Left hindlimb (tissue), 1 donor: ENCODE measurements at regions not wholly inside any gene's neighbourhood (a gene's known extent, or its start where the extent isn't known, plus 50 kb on each side); places are given as distances from the start of the nearest gene placed in this dataset.
A peak's percentile ranks its signal among the peaks of the same experiment; 100 is the strongest.
"Not testable (repeated sequence)": the region's sequence is repeated elsewhere in the genome, so short reads cannot be mapped to it uniquely, and the experiment has no call there.

Experiments
- DNase-seq: peaks from one replicate; pipeline ENCODE4 v3.0.0-alpha.2; 2018

DNA sequence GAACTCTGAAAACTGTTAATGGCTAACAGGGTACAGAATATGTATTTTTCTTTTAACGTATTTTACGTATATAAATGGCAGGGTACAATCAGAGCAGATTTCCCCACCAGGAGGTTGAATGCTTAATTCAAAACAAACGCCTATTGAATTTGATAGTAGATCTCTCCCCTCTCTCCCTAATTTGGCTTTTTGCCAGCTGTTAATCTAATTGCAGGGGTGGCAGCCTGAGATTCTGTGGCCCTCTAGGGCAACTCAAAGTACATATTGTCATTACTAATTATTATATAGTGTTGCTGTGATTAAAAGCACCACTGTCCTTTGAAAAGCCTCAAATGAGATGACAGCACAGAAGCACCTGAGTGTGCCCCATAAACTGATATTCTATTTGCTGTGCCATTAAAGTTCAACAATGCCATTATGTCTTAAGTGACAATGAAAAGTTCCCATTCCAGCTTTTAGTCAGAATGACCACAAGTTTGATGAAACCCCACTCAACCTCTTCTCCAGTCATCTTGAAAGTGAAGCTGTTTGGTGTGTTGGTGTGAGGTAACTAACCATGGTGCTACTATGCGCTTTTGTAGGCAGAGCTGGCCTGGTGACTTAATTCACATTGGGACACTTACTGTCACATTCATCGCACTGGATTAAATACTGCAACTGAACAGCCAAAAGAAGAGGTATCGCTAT, 351.4 kb downstream of the KCNRG start:
- DNase-seq = no peak

DNA sequence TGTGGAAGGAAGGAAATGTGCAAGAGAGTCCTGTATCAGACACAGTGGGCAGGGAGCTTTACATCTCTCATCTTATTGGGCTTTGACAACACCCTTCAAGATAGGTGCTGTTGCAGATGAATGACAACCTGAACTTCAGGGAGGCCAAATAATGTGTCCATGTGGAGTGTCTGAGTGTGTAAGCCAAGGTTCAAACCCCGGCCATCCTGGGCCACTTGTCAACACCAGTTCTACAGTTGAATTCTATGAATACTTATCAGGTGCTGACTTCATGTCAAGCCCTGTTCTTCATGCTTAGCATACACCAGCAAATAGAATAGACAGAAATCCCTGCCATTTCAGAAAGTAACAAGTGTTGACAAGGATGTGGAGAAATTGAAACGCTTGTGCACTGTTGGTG, 354.4 kb downstream of the KCNRG start:
- no peak for DNase-seq

DNA sequence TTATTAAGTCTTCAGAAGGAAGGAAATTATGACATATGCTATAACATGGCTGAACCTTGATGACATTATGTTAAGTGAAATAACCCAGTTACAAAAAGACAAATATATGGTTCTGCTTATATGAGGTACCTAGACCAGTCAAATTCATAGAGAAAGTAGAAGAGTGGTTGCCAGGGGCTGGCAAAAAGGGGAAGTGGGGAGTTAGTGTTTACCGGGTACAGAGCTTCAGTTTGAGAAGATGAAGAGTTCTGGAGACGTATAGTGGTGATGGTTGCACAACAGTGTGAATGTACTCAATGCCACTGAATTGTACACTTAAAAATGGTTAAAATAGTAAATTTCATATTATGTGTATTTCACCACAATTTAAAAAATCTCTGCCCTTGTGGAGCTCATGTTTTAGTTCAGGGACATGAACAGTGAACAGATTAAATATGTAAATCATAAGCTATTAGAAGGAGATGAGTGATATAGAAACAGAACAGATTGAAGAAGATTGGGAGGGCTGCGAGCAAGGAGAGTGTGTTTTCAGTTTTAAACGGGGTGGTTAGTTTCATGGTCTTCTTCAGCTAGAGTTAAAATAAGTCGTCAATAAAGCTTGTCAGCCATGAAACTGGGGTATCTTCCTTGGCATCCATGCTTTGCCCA, 355.2 kb downstream of the KCNRG start:
- no peak for DNase-seq

DNA sequence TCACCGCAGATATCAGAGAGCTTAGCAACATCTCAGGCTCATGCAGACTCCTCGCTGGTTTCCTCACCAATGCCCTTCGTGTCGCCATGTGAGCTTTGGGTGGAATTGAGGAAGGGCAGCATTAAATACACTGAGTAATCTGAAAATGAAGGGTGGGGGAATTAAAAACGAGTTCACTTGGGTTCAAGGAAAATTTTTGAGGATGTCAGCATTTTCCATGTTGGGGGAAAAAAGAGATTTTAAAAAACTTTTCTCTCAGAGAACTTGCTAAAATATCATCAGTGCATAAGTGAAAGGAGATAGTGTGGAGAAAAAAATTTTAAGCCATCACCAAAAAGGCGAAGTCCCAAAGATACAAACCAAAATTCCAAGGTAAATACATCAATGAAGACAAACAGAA, 359.3 kb downstream of the KCNRG start:
- no peak for DNase-seq

DNA sequence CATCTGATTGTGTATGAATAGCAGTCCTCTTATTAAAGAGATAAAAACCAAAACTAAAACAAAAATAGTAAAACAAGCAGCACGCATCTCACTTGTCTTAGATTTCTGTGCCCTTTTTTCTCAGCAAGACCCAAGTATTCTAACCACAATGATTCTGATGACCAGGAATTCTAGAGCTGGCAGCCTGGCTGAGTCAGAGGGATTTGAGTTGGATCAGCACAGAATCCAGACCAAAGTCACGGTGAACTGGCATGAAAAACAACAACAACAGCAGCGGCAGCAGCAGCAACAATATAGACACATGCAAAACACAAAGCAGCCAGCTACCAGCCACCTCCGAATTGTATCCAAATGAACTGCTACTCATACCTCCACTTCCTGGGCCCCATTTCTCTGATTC, 360.5 kb downstream of the KCNRG start:
- no peak for DNase-seq

DNA sequence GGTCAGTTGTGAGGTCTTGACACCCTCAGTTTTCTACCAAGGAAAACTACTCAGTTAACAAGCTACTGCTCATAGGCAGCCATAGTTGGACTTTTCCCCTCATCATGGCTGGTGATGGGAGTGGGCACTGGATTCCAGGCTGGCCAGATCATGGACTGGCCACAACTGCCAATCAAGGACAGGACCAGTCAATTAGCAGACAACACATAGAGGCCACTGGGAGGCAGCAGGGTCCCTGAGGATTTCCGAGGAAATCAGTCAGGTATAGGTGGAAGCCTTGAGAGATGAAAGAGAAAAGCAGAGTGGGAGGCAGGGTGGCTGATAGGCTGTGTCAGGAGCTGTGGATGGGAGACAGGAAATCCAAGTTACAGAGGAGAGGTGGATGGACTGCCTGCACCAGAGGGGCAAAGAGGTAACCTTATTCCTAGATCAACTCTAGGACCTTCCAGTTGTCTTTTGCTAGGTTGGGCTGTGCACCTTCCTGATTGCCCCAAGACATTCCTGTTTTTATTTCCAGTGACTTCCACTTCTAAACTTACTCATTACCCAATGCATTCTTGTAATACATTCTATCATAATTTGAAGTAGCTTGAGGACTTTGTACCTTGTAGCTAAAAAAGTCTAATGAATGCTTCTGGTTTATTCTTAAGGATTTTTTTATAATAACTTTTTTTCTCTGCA, 361.8 kb downstream of the KCNRG start:
- no peak for DNase-seq

DNA sequence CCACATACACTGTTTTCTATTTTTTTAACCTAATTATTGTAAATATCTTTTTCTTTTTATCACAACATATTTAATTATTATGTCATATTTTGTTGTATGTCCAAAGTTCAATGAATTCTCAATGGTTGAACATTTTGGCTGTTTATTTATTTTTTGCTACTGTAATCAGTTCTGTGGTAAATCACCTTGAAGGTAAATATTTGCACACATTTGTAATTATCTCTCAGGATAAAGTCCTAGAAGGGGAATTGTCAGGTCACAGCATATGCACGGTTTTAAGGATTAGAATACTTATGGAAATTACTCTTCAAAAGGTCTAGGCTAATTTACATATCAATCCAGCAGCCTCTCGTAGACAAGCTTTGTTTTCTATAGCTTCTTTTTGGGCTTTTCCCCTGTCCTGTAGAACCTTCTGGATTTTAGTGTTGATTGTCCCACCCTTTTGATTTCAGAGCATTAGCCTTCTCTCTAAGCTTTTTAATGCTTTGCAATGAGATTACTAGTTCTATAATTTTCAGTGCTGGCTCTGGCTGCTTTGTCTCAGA, 362.6 kb downstream of the KCNRG start:
- no peak for DNase-seq

DNA sequence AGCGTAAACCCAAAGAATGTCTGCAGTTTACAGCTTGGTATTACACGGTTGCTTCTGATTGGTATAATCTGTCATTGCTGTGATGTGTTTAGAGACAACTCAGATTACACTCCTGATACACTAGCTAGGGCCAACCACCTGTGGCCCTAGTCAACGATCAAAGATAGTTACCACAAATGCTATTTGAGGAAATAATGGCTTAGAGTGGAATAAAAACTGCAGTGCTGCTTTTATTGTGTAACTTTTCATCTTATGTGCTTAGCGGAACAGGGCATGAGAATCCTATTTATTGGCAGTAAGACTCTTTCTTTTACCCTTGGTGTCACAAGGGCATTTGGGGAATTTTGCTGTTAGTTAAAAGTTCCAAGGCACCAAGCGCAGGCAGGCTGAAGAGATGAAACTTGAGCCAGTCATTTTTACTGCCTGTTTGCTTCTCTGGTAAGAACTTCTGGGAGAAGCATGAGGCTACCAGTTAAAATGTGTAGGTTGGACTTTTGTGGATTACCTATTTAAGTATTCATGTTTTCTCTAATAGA, 363.3 kb downstream of the KCNRG start:
- DNase-seq = no peak

DNA sequence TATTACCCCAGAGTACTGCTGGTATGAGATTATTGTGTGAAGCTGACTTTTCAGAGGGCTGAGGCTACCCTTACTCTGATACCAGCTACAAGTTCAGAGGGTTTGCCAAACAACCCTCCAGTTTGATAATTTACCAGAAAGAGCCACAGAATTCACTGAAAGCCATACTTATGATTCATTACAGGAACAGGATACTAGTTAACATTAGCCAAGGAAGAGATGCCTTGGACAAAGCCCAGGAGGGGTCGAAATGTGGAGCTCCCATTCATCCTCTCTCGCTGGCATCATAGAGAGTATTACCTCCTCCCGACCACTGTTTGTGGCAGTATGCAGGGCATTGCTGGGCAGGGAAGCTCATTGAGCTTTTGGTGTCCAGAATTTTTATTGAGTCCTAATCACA, 364.3 kb downstream of the KCNRG start:
- DNase-seq = no peak

DNA sequence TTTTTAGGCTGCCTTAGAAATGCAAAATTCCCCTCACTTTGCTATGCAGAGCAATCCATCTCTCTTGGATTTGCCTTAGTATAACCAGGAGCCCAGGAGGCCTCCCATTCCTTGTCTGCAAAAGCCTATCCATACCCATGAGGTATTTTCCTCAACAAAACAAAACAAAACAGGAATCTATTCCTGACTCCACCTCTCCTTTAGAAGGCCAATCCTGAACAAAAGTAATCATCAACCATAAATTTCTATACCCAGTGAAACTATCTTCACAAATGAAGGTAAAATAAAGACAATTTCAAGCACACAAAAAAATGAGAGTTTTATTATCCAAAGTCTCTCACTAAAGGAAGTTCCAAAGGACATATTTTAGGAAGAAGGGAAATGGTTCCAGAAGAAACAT, 365.7 kb downstream of the KCNRG start:
- no peak for DNase-seq

DNA sequence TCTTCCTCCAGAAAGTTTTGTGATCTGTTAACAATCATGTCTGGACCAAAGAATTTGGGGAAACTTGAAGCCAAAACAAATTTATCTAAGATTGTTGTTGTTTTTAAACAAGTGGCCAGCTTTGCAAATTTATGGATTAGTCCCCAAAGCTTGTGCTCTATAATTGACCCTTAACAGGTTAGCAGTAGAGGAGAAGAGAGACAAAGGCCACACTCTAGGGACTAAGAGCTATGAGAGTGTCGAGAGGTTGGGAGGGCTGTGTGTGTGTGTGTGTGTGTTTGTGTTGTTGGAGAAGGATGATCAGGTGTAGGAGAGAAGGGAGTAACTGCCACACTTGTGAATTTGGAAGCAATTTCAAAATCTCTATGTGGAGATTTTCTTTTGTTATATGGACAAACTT, 367.3 kb downstream of the KCNRG start:
- DNase-seq = no peak

DNA sequence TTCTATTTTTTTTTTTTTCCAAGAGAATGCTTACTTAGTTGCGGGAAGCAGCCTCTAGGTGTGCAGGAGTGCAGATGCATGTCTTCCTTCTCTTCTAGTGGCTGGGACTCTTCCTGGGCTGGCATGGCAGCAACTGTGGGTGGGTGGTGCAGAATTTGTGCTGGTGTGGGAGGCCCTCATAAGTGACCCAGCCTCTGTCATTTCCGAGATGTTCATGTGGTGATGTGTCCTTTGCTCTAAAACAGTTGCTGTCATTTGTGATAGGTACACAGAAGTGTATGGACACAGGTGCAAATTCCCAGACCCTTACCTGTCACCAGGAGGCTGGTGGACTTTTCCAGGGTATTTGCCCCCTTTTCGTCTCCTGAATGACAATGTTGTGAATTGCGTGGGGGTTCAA, 367.7 kb downstream of the KCNRG start:
- DNase-seq = no peak

DNA sequence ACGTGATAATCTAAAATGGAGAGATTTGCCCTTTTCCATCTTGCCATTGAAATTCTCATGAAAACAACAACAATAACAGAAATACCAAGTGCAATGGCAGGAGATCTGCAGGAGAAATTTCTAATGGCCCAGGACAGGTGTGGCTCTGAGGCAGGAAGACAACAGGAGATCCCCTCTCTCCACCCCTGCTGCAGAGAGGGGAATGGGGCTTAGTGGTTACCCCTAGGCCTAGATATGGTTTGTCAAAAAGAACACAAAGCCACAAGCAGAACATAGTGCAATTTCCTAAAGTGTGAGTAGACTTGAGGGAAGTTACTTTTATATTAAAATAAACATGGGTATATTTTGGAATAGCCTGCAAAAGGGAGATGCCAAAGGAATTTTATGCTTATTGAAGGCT, 369.5 kb downstream of the KCNRG start:
- no peak for DNase-seq

DNA sequence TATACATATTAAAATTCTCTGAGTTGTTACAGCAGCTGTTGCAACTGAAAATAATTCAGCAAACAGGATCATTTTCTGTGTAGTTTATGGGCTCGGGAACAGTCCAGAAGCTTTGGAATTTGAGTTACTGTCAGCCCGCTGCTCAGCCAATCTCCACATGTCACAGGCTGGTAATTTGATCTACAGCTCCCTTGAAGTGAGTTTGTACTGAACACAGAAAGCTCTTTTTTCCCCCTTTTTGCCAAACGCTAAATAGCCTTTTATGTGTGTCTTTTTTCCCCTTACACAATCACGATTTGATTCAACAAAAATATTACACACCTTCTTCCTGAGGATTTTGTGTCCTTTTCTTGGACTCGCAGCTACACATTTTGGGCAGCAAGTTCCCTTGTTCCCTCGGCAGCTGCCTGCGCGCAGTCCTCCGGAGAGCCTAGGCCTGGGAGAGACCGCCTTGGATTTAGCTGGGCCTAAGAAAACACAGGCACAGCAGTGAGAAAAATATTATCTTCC, 371.4 kb downstream of the KCNRG start:
- DNase-seq = peak; percentile 74

DNA sequence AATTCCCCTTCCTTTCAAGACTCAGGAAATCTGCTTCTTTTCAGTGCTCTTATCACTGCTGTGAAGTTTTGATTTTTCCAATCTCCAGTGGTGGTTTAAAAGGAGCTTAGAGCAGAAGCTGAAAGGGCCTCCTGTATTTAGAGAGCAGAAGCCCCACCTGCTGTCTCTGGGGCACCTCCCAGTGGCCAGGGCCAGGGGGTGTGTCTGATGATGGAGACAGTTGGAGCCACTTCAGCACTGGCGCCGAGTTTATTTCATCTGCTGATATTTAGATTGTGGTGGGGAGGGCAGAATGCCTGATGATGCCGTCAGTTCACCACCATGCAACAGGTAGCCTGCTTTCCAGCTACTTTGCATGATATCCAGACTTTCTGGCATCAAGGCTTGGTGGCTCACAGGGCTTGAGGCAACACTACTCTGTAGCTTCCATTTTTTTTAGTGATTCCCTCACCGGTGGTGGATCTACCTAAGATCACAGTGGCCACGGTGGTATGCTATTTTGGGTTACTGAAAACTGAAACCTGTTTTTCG, 371.9 kb downstream of the KCNRG start:
- DNase-seq = peak; percentile 78

DNA sequence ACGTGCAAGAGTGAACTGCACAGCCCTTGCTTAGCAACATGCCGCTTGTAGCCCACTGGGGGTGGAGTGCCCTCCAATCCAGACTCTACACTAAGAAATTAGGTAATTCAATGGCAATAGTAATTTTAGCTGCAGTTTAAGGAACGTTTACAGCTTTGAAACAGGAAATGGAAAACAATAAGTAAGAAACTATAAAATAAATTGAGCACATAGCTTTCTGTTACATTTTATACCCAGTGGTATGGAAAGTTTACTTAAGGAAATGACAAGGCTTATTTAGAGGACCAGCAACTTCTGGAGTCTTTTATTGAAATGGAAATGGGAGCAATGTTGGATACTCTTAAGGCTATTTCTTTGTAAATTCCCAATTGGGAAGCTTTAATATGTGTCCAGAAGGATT, 373.2 kb downstream of the KCNRG start:
- no peak for DNase-seq

DNA sequence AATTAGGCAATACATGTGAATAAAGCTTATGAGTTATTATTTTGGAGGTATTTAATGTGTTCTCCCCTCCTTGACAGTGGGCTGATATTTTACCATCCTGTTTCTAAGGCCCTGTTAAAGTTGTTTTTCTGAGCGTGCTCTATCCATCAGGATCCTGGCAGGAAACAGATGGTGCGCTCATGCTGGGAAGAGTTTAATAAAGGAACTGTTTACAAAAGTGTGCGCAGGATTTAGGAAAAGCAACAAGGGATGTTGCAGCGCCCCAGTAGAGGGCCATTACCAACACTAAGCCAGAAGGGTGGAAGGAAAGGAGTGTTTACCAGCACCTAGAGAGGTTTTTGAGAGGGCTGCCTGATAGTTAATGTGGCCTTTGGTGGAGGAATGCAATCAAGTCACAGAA, 374.5 kb downstream of the KCNRG start:
- DNase-seq = no peak

DNA sequence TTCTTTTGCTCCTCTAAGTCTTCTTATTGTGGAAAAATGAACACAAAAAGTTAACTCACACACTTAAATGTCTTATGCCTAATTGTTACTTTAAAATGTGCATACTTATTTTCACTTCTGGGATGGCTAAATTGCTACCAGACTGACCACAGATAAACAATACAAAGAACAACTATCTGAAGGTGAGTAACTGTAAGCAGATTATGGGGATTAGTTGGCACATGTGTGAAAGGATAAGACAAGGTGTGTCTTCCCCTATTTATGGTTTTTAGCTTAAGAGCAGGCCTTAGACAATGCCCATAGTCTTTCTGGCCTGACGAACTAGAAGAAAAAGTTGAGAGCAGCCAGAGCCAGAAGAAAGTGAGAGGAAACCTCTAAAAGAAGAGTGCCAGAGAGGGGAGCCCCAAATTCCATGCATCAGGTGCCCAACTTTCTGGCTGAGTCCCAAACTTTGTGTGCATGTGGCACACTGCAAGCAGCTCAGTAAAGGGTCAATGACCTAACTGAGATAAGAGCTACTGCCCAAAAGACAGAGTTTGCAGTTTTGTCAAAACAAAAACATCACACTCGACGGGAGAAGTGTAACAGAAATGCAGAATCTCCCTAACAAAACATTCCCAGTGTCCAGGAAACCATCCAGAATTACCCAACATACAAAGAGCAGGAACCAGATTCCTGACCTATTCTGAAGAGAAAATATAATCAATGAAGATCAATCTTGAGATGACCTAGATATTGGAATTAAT, 375.4 kb downstream of the KCNRG start:
- DNase-seq = no peak

DNA sequence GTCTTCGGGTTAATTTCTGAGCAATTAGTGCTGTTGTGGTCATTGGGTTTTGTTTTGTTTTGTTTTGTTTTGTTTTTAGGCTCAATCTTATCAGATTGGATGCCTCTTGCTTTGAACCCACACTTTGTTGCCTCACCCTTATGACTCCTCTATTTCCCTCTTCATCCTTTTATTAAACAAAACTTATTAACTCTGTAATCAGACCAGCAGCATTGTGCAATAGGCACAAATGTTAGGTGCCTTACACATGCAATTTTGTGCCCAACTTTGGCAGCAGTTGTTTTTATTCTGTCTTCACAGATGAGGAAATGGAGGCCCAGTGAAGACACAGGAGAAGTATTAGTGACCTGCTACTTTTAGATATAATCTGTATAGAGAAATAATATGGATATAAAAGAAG, 377.7 kb downstream of the KCNRG start:
- DNase-seq = no peak

DNA sequence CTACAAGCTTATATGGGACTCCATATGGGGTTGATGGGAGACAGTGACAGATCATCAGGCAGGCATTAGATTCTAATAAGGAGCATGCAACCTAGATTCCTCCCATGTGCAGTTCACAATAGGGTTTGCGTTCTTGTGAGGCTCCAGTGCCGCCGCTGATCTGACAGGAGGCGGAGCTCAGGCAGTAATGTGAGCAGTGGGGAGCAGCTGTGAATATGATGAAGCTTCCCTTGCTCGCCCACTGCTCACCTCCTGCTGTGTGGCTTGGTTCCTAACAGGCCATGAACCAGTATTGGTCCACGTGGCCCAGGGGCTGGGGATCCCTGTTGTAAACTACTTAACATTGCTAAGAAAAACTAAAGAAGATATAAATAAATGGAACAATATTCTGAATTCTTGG, 378.4 kb downstream of the KCNRG start:
- no peak for DNase-seq

DNA sequence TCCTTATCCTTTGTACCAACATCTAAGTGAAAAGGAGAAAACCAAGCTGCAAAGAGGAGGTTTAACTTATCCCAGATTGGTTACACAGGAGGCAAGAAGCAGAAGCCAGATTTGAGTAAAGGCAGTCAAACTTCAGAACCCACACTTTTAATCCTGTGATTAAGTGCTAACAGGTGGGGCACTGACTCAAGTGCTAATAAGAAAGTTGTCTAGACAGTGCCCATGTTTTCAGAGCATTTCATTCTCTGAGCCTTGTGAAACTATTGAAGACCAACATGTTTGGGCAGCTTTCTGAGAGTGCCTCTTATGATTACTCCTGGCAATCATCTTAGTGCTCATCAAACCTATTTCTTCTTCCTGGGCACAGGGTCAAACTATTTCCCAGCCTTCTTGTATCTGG, 380.8 kb downstream of the KCNRG start:
- no peak for DNase-seq

DNA sequence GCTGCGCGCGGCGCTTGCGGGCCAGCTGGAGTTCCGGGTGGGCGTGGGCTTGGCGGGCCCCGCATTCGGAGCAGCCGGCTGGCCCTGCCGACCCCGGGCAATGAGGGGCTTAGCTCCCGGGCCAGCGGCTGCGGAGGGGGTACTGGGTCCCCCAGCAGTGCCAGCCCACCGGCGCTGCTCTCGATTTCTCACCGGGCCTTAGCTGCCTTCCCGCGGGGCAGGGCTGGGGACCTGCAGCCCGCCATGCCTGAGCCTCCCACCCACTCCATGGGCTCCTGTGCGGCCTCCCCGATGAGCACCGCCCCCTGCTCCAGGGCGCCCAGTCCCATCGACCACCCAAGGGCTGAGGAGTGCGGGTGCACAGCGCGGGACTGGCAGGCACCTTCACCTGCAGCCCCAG, 381.4 kb downstream of the KCNRG start:
- not testable (repeated sequence) for DNase-seq
